CD14-positive monocyte (primary cell): ENCODE measurements at regions not wholly inside any gene's neighbourhood (a gene's known extent, or its start where the extent isn't known, plus 50 kb on each side); places are given as distances from the start of the nearest gene placed in this dataset.

Source experiments
- DNase-seq, 3 donors: peaks; one replicate each; pipeline ENCODE4 v3.0.0-alpha.2; 2011 to 2022
- H2AFZ ChIP-seq: 2 replicates; pipeline ENCODE4 v1.6.0; 2012; ENCODE audit warnings: mild to moderate bottlenecking, low read depth, low read length, inconsistent platforms; ENCODE audit not compliant: insufficient read depth, poor library complexity, severe bottlenecking
- H3K27ac ChIP-seq, 2 donors: 1 replicate in 1 of 2; 2 replicates in 1 of 2; pipeline ENCODE4 v1.5.1; 2012 to 2013; ENCODE audit warnings: low read length in 2 of 2, control low read depth in 1 of 2, inconsistent platforms in 1 of 2, low read depth in 1 of 2, mild to moderate bottlenecking in 1 of 2
- H3K27me3 ChIP-seq, 2 donors: one replicate each; pipeline versions ENCODE4 v1.6.0 to v1.6.1; 2011 to 2013; ENCODE audit warnings: low read length in 2 of 2; ENCODE audit not compliant: control insufficient read depth in 2 of 2, insufficient read depth in 2 of 2
- H3K36me3 ChIP-seq, 2 donors: replicated peaks in 1 of 2; 1 replicate in 1 of 2; 2 replicates in 1 of 2; pipeline versions ENCODE4 v1.5.1 to v1.6.1; 2012 to 2013; ENCODE audit warnings: low read length in 2 of 2, control low read depth in 1 of 2, inconsistent platforms in 1 of 2, mild to moderate bottlenecking in 1 of 2; ENCODE audit not compliant: insufficient read depth in 2 of 2, control insufficient read depth in 1 of 2
- H3K4me1 ChIP-seq, 2 donors: 1 replicate in 1 of 2; 2 replicates in 1 of 2; pipeline versions ENCODE4 v1.5.1 to v1.6.1; 2012 to 2013; ENCODE audit warnings: low read length in 2 of 2, control low read depth in 1 of 2, inconsistent platforms in 1 of 2, mild to moderate bottlenecking in 1 of 2, moderate library complexity in 1 of 2; ENCODE audit not compliant: insufficient read depth in 2 of 2, control insufficient read depth in 1 of 2
- H3K4me2 ChIP-seq: replicated peaks from 2 replicates; pipeline ENCODE3; 2012; ENCODE audit warnings: low read length, moderate library complexity, mild to moderate bottlenecking; ENCODE audit not compliant: poor library complexity, severe bottlenecking; ENCODE audit errors: extremely low read depth
- H3K4me3 ChIP-seq, 3 experiments: fragments of 200-600 bp in 1 of 3; sonication (generic) in 1 of 3; replicated peaks in 1 of 3; 1 replicate in 2 of 3; 2 replicates in 1 of 3; pipeline ENCODE4 v1.5.1; 2011 to 2013; ENCODE audit warnings: low read length in 3 of 3, mild to moderate bottlenecking in 3 of 3, control low read depth in 2 of 3, low read depth in 2 of 3, inconsistent platforms in 1 of 3, moderate library complexity in 1 of 3
- H3K79me2 ChIP-seq: 2 replicates; pipeline ENCODE4 v1.6.0; 2012; ENCODE audit warnings: mild to moderate bottlenecking, control low read depth, inconsistent platforms, low read length, moderate library complexity; ENCODE audit not compliant: insufficient read depth
- H3K9ac ChIP-seq: 2 replicates; pipeline ENCODE4 v1.6.0; 2017; ENCODE audit warnings: low read length, mild to moderate bottlenecking; ENCODE audit not compliant: insufficient read depth, poor library complexity, severe bottlenecking
- H3K9me3 ChIP-seq, 2 donors: replicated peaks in 1 of 2; 1 replicate in 1 of 2; 2 replicates in 1 of 2; pipeline versions ENCODE4 v1.5.1 to v1.6.1; 2012 to 2013; ENCODE audit warnings: low read length in 2 of 2, control low read depth in 1 of 2; ENCODE audit not compliant: control insufficient read depth in 1 of 2, insufficient read depth in 1 of 2
- H4K20me1 ChIP-seq: 2 replicates; pipeline ENCODE4 v1.6.0; 2012; ENCODE audit warnings: mild to moderate bottlenecking, low read length, control low read depth, moderate library complexity; ENCODE audit not compliant: insufficient read depth
- H3K27ac Mint-ChIP-seq, 7 donors: one replicate each; pipeline ENCODE4 v1.8.0; 2020; ENCODE audit warnings: mild to moderate bottlenecking in 7 of 7, mixed read lengths in 7 of 7, moderate library complexity in 6 of 7, inconsistent platforms in 2 of 7
- H3K27me3 Mint-ChIP-seq, 3 donors: one replicate each; pipeline ENCODE4 v1.8.0; 2021 to 2022; ENCODE audit warnings: low read depth in 3 of 3, mild to moderate bottlenecking in 3 of 3, mixed read lengths in 3 of 3, moderate library complexity in 3 of 3, inconsistent platforms in 1 of 3
- H3K36me3 Mint-ChIP-seq, 2 donors: one replicate each; pipeline ENCODE4 v1.8.0; 2020; ENCODE audit warnings: mixed read lengths in 2 of 2, inconsistent platforms in 1 of 2, mild to moderate bottlenecking in 1 of 2
- H3K4me1 Mint-ChIP-seq: one replicate; pipeline ENCODE4 v1.8.0; 2020; ENCODE audit warnings: mild to moderate bottlenecking, mixed read lengths
- H3K4me3 Mint-ChIP-seq, 2 donors: one replicate each; pipeline ENCODE4 v1.8.0; 2020; ENCODE audit warnings: mild to moderate bottlenecking in 2 of 2, mixed read lengths in 2 of 2, moderate library complexity in 1 of 2
- H3K9me3 Mint-ChIP-seq, 7 donors: one replicate each; pipeline ENCODE4 v1.8.0; 2020 to 2022; ENCODE audit warnings: mixed read lengths in 7 of 7, mild to moderate bottlenecking in 6 of 7, moderate library complexity in 6 of 7, inconsistent platforms in 2 of 7
- WGBS: methylation state at CpG from one replicate; pipeline ENCODE4 v1.1.5; 2013; ENCODE audit warnings: missing lambda C conversion rate; ENCODE audit not compliant: insufficient coverage; 5-methylcytosine and 5-hydroxymethylcytosine counted together
- intact Hi-C, 2 donors: fragments of 100-400 bp; cut with micrococcal nuclease; formaldehyde crosslinking; loops; one replicate each; pipeline versions ENCODE4 v1.15.0 to v1.15.1; 2023
- TF ChIP-seq, protein P1 (sequence below): fragments of 200-600 bp; IDR thresholded peaks from one replicate; pipeline ENCODE4 v1.8.0; 2022; ENCODE audit warnings: antibody characterized with exemption, mild to moderate bottlenecking

DNA sequence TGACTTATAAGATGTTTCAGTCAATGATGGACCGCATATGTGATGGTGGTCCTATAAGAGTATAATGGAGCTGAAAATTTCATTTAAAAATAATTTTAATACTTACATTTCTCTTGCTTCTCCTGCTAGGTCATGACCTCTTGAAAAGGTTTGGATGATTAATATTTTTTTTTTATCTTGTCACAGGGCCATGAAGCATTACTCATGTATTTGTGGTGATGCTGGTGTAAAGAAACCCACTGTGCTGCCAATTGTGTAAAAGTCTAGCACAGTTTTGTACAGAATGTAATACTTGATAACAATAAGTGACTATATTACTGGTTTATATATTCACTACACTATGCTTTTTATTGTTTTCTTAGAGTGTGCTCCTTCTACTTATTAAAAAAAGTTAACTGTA, 124.2 kb upstream of the CELF4 start:
- no peak overlapping the region for H3K4me2 ChIP-seq
- Mint-ChIP-seq H3K9me3 (peaks cover 2 to 19% (median 12%) of the 10 kb centered on the region in 7 donors), H3K36me3 (no peaks in the 10 kb centered on the region), H3K4me3 (no peak overlapping the region), H3K4me1 (no peaks in the 10 kb centered on the region), H3K27ac (no peak overlapping the region), H3K27me3 (peaks cover 0 to 5% (median 2%) of the 10 kb centered on the region in 3 donors)
- no peaks in the 10 kb centered on the region for H3K4me1 ChIP-seq
- intact Hi-C loops: no loop called here
- peaks cover 5 to 8% of the 10 kb centered on the region in 2 donors for H3K9me3 ChIP-seq
- H3K4me3 ChIP-seq: no peak overlapping the region
- TF ChIP-seq, protein P1, sequence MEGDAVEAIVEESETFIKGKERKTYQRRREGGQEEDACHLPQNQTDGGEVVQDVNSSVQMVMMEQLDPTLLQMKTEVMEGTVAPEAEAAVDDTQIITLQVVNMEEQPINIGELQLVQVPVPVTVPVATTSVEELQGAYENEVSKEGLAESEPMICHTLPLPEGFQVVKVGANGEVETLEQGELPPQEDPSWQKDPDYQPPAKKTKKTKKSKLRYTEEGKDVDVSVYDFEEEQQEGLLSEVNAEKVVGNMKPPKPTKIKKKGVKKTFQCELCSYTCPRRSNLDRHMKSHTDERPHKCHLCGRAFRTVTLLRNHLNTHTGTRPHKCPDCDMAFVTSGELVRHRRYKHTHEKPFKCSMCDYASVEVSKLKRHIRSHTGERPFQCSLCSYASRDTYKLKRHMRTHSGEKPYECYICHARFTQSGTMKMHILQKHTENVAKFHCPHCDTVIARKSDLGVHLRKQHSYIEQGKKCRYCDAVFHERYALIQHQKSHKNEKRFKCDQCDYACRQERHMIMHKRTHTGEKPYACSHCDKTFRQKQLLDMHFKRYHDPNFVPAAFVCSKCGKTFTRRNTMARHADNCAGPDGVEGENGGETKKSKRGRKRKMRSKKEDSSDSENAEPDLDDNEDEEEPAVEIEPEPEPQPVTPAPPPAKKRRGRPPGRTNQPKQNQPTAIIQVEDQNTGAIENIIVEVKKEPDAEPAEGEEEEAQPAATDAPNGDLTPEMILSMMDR: no peak
- no peak overlapping the region for H3K27ac ChIP-seq
- no peaks in the 10 kb centered on the region for H3K79me2 ChIP-seq
- no peak overlapping the region for H2AFZ ChIP-seq
- H4K20me1 ChIP-seq: no peaks in the 10 kb centered on the region
- H3K9ac ChIP-seq: no peak overlapping the region
- H3K27me3 ChIP-seq: no peaks in the 10 kb centered on the region
- no peak for DNase-seq
- no CpG with 5 or more reads among the region's 1 CpG for WGBS
- no peaks in the 10 kb centered on the region for H3K36me3 ChIP-seq

DNA sequence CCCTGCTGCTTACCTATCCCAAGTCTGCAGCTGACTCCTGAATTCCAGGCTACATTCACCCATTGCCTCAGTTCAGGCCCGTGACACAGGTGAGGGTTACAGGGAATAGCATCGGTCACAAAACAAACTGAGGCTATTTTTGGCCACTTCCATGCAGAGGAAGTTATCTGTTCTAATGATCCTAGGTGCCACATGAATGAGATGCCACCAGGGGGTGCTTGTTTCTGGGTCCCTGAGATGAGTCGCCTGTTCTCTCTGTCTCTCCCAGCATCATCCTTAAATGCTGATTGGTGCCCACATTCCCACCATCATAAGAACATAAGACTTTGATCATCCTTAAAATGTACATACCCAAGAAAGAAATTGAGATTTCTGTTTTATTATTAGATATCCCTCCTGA, 119.0 kb upstream of the CELF4 start:
- no peak for DNase-seq
- H3K4me3 Mint-ChIP-seq: no peak overlapping the region
- no peaks in the 10 kb centered on the region for H3K4me1 Mint-ChIP-seq
- no peak overlapping the region for H3K9ac ChIP-seq
- no peaks in the 10 kb centered on the region for H3K4me1 ChIP-seq
- no peak overlapping the region for H3K27ac Mint-ChIP-seq
- no peaks in the 10 kb centered on the region for H3K9me3 ChIP-seq
- WGBS: no CpG with 5 or more reads among the region's 3 CpGs
- H3K4me2 ChIP-seq: no peak overlapping the region
- H2AFZ ChIP-seq: no peak overlapping the region
- intact Hi-C loops: no loop called here
- H3K27me3 Mint-ChIP-seq: peaks cover 2 to 5% (median 3%) of the 10 kb centered on the region in 3 donors
- H3K36me3 Mint-ChIP-seq: no peaks in the 10 kb centered on the region
- no peak overlapping the region for H3K27ac ChIP-seq
- no peaks in the 10 kb centered on the region for H3K79me2 ChIP-seq
- no peaks in the 10 kb centered on the region for H3K36me3 ChIP-seq
- H4K20me1 ChIP-seq: no peaks in the 10 kb centered on the region
- H3K27me3 ChIP-seq: no peaks in the 10 kb centered on the region
- TF ChIP-seq, protein P1: no peak
- peaks cover 0 to 5% (median 2%) of the 10 kb centered on the region in 7 donors for H3K9me3 Mint-ChIP-seq
- H3K4me3 ChIP-seq: no peak overlapping the region
